HG03460 (cell line): ENCODE measurements at regions not wholly inside any gene's neighbourhood (a gene's known extent, or its start where the extent isn't known, plus 50 kb on each side); places are given as distances from the start of the nearest gene placed in this dataset.

Source experiments
- ATAC-seq: cut with Tn5 transposase; IDR thresholded peaks from one replicate; pipeline ENCODE4 v1.9.1; 2021; ENCODE audit not compliant: unreplicated experiment

GRCh38 chr5:5613261-5613990 is 190.9 kb downstream of the ICE1 start:
- no peak for ATAC-seq

- no peak for ATAC-seq
Observed at GRCh38 chr5:5612096-5612495, 189.6 kb downstream of the ICE1 start.

- ATAC-seq, result no peak
Observed at GRCh38 chr5:5609935-5610334, 187.5 kb downstream of the ICE1 start.

- no peak for ATAC-seq
Observed at GRCh38 chr5:5605170-5605764, 182.8 kb downstream of the ICE1 start.

GRCh38 chr5:5602554-5602953 is 180.1 kb downstream of the ICE1 start:
- ATAC-seq, result no peak

- no peak for ATAC-seq
Observed at GRCh38 chr5:5598547-5599113, 176.2 kb downstream of the ICE1 start.

GRCh38 chr5:5593391-5593790 is 170.9 kb downstream of the ICE1 start:
- ATAC-seq, result no peak

- ATAC-seq, result no peak
Observed at GRCh38 chr5:5592541-5592940, 170.1 kb downstream of the ICE1 start.

GRCh38 chr5:5591567-5591966 is 169.1 kb downstream of the ICE1 start:
- no peak for ATAC-seq

GRCh38 chr5:5589857-5590256 is 167.4 kb downstream of the ICE1 start:
- no peak for ATAC-seq

- no peak for ATAC-seq
Observed at GRCh38 chr5:5588887-5589826, 166.7 kb downstream of the ICE1 start.

- no peak for ATAC-seq
Observed at GRCh38 chr5:5588386-5588785, 165.9 kb downstream of the ICE1 start.

- no peak for ATAC-seq
Observed at GRCh38 chr5:5587474-5587873, 165.0 kb downstream of the ICE1 start.

- no peak for ATAC-seq
Observed at GRCh38 chr5:5586721-5587120, 164.2 kb downstream of the ICE1 start.

GRCh38 chr5:5585751-5586341 is 163.4 kb downstream of the ICE1 start:
- no peak for ATAC-seq

- no peak for ATAC-seq
Observed at GRCh38 chr5:5584751-5585150, 162.3 kb downstream of the ICE1 start.

GRCh38 chr5:5584236-5584745 is 161.8 kb downstream of the ICE1 start:
- ATAC-seq, result no peak

GRCh38 chr5:5583832-5584231 is 161.4 kb downstream of the ICE1 start:
- no peak for ATAC-seq

GRCh38 chr5:5583023-5583765 is 160.7 kb downstream of the ICE1 start:
- ATAC-seq, result no peak

- no peak for ATAC-seq
Observed at GRCh38 chr5:5581080-5581479, 158.6 kb downstream of the ICE1 start.
